ENCODE measurements at regions not wholly inside any gene's neighbourhood (a gene's known extent, or its start where the extent isn't known, plus 50 kb on each side); places are given as distances from the start of the nearest gene placed in this dataset.

DNA sequence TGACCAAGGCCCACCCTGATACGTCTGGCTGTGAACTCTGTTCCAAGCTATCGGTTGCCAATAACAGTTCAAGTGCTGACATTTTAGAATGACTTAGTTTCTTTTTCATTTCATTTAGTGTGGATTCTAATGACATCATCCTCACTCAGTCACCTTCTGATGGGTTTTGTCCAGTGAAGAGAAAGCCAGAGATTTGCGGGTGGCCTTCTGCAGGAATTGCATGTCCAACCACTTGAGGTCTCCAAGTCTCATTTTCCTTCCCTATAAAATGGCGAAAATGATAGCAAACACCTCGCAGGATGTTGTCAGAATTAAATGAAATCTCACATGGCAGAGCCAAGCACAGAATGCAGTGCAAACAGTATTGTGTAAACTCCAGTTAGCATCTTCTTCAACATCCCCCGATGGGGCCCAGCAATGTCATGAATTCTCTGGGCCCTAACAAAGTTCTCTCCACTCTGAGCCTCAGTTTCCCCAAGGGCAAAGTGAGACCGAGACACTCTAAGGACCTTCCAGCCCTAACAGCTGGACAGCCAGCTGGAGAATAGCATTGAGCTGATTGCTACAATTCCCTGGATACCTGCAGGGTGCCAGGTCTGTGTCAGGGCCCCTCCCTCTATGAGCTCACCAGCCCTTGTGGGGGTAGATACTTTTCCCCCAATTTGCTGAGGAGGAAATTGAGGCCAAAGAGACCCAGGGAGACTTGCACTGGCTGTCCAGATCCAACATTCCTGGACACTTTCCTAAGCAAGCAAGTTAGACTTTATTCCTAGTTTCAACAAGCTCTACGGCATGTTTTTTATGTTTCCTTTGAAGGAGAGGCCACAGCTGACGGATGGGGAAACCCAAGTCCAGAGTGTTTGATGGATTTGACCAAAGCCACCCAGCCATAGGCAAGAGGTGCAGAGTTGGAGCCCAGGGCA, 286.7 kb downstream of the MN1 start:
- TF ChIP-seq, protein P1, sequence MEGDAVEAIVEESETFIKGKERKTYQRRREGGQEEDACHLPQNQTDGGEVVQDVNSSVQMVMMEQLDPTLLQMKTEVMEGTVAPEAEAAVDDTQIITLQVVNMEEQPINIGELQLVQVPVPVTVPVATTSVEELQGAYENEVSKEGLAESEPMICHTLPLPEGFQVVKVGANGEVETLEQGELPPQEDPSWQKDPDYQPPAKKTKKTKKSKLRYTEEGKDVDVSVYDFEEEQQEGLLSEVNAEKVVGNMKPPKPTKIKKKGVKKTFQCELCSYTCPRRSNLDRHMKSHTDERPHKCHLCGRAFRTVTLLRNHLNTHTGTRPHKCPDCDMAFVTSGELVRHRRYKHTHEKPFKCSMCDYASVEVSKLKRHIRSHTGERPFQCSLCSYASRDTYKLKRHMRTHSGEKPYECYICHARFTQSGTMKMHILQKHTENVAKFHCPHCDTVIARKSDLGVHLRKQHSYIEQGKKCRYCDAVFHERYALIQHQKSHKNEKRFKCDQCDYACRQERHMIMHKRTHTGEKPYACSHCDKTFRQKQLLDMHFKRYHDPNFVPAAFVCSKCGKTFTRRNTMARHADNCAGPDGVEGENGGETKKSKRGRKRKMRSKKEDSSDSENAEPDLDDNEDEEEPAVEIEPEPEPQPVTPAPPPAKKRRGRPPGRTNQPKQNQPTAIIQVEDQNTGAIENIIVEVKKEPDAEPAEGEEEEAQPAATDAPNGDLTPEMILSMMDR (optimal IDR thresholded peaks at IDR 0.05 in 1 of 3, IDR thresholded peaks at IDR 0.05 in 1 of 3, conservative IDR thresholded peaks at IDR 0.05 in 1 of 3; ENCODE audit: extremely low read depth in 1 of 3, insufficient read depth in 2 of 3, low read length in 3 of 3): no peak
- TF ChIP-seq EZH2 (IDR thresholded peaks at IDR 0.05; ENCODE audit: low read length): no peak

Data from keratinocyte (primary cell).